GM19193 (cell line): ENCODE measurements at regions not wholly inside any gene's neighbourhood (a gene's known extent, or its start where the extent isn't known, plus 50 kb on each side); places are given as distances from the start of the nearest gene placed in this dataset.

Experiments
- POLR2A ChIP-seq: IDR thresholded peaks from 4 replicates; pipeline ENCODE4 v1.6.1; 2011; ENCODE audit not compliant: insufficient read depth, insufficient read length; ENCODE audit errors: extremely low read depth

GRCh38 chr5:74326571-74327338 is 313.8 kb downstream of the ENC1 start:
- TF ChIP-seq POLR2A = no peak

DNA sequence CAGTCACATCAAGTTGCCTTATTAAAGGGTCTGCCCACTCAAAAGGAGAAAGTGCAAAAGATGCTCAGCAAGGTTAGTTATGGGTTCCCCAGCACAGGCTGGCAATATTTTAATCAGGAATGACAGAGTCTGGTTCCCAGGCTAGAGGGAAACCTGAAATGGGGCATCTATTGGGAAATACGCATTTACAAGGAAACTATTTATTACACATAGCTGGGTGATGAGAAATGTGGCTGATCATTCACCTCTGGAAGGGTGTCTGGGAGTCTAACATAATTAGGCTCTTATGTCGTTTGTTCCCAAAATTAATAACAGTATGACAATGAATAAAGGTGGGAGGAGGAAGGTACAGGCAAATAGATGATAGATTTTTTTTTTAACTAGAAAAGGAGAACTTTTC is 314.7 kb downstream of the ENC1 start:
- no peak for TF ChIP-seq POLR2A

- no peak for TF ChIP-seq POLR2A
Measured at GRCh38 chr5:74324556-74324955, 316.0 kb downstream of the ENC1 start.

- TF ChIP-seq POLR2A = no peak
Measured at GRCh38 chr5:74322944-74323343, 317.6 kb downstream of the ENC1 start.

DNA sequence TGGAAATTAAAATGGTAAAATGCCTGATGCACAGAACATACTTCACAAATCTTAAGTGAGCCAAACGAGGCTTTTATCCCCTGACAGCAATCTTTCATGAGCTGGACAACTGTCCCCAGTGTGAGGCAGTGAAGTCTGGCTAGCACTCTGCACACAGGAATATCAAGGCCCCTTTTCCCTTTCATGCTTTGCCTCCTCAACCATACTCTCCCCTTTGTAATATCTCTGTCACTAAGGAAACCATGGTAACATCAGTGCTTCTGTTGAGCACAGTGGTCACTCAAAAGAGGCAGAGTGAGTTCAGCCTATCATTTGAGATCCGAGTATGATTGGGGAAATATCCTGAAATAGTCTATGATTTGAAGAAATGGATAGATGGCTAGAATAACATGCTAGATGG is 318.3 kb downstream of the ENC1 start:
- no peak for TF ChIP-seq POLR2A

DNA sequence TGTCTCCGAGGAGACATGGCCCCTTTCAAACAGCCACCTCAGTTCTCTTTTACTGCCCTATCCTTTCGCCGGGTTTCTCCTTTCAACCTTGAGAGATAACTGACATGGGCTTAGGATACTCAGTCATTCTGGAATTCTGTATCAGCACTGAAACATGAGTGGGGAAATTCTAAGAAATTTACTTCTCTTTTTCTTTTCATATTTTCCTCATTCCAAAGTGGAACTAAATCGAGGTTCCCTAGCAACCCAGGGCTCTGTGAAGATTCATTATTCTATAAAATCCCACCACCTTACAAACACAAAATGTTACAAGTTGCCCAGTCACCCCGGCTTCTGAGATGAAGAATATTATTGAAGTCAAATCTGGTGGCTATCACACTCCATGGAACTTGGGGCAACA is 319.2 kb downstream of the ENC1 start:
- no peak for TF ChIP-seq POLR2A

- TF ChIP-seq POLR2A = no peak
Measured at GRCh38 chr5:74320526-74320925, 320.0 kb downstream of the ENC1 start.

DNA sequence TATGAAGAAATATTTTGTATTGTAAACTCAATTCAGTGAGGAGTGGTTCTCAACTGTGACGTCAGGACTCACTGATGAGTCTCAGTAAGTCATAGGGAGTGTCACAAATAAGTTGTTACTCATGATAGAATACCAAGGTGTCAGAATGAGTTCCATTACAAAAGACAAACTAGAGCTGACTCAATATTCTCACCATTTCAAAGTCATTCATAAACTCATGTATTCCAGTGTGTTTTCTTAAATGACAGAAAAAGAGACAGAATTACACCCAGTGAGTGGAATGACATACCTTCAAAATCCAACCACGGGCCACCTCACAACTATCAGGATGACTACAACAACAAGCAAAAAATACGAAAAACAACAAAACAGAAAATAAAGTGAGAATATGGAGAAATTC is 321.5 kb downstream of the ENC1 start:
- TF ChIP-seq POLR2A = no peak

DNA sequence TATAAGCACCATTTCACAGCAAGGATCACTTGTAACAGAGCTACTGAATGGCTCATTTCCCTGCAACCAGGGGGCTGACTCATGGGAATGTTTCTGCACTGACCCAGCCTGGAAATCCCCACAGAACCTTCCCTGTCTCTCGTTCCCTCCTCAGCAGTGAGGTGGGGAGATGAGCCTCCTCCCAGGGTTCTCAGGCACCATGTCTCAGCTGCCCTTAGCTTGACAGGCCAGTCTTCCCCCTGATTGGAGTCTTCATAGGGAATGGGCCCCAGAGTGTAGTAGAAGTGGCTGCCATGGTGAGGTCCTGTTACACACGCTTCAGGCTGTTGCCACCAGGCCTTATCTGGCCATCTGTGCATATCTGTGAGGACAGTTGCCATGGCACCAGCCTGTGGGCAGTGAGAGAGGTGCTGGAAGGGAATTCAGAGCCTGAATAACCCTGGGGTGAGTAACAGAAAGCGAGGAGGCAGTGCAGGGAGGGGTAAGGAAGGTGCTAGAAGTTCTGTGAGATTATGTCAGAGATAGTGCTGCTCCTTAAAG is 324.4 kb downstream of the ENC1 start:
- no peak for TF ChIP-seq POLR2A

- no peak for TF ChIP-seq POLR2A
Measured at GRCh38 chr5:74314906-74315305, 325.6 kb downstream of the ENC1 start.

- no peak for TF ChIP-seq POLR2A
Measured at GRCh38 chr5:74313896-74314295, 326.6 kb downstream of the ENC1 start.

GRCh38 chr5:74312746-74313145 is 327.8 kb downstream of the ENC1 start:
- TF ChIP-seq POLR2A = no peak

- no peak for TF ChIP-seq POLR2A
Measured at GRCh38 chr5:74311961-74312360, 328.6 kb downstream of the ENC1 start.

DNA sequence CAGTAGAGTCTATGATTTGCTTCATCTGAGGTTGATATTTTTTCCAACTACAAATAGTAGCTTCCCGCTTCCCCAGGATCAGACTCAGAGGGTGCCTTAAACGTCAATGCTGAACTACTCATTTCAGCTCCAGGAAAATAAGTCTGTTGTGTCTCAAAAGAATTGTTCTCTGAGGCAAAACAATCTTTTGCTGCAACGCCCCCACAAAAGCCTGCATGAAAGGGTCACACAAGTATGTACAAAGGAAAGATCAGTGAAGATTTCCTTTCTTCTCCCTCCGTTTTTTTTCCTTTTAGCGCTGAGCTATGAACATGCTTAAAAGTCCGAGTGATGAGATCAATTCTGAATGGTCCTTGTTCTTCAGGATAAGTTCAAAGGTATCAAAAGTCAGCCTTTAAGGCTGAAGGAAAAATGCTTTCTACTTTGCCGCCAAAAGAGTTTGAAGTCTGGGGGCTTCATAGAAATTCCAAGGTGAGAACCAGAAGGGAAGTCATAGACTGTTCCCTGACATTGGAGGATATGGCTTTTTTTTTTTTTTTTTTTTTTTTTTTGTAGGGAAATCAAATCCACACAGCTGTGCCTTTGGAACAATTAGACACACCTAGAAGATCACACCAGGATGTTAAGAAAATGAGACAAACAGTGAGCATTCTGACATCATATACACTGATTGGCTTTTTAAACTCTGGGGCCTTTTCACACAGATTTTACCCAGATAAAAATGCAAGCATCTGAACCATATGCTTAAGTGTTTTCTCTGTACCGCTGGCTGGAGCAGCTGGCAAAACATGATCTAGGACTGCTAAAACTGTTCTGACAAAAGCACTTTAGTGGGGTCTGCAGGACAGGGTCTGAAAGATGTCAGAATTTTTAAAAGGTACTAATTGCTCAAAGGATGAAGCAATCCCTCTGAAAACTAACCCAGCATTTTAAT is 329.3 kb downstream of the ENC1 start:
- no peak for TF ChIP-seq POLR2A

DNA sequence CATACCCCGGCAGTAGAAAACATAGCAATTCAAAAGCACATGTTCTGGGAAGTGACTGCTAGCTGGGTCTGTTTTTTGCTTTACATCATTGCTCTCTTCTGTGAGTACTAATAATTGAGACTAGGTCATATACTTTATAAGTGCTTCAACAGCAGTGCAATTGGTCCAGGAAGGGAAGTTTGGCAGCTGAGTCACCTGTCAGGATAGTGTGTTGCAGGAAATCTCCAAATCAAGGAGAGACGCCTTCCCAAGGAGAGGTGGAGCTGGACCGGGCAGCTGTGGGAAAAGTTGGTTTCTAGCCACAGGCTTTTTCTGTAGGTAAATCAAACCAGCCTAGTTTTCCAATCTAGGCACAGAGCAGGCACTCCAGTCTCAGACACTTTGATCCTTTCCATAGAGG is 330.1 kb downstream of the ENC1 start:
- no peak for TF ChIP-seq POLR2A
